Spleen (tissue), 11 donors: ENCODE measurements at regions not wholly inside any gene's neighbourhood (a gene's known extent, or its start where the extent isn't known, plus 50 kb on each side); places are given as distances from the start of the nearest gene placed in this dataset.

Experiments used
- DNase-seq: peaks from one replicate; pipeline ENCODE4 v3.0.0-alpha.2; 2020
- H3K27ac ChIP-seq, 8 donors: fragments of 200-600 bp; sonication (generic) in 7 of 8; 1 replicate in 4 of 8; 2 replicates in 4 of 8; pipeline versions ENCODE4 v1.5.0 to v1.8.0; 2016 to 2021; ENCODE audit warnings: inconsistent platforms in 4 of 8, mild to moderate bottlenecking in 4 of 8, moderate library complexity in 1 of 8
- H3K27me3 ChIP-seq, 7 donors: fragments of 200-600 bp; sonication (generic) in 6 of 7; replicated peaks in 1 of 7; 1 replicate in 4 of 7; 2 replicates in 3 of 7; pipeline versions ENCODE4 v1.5.0 to v1.8.0; 2016 to 2021; ENCODE audit warnings: inconsistent platforms in 3 of 7, mild to moderate bottlenecking in 1 of 7
- H3K36me3 ChIP-seq, 6 donors: fragments of 200-600 bp; sonication (generic) in 5 of 6; 1 replicate in 4 of 6; 2 replicates in 2 of 6; pipeline versions ENCODE4 v1.5.0 to v1.8.0; 2016 to 2021; ENCODE audit warnings: inconsistent platforms in 2 of 6
- H3K4me1 ChIP-seq, 6 donors: fragments of 200-600 bp; sonication (generic) in 5 of 6; 1 replicate in 3 of 6; 2 replicates in 3 of 6; pipeline versions ENCODE4 v1.5.0 to v1.8.0; 2016 to 2021; ENCODE audit warnings: inconsistent platforms in 3 of 6
- H3K4me3 ChIP-seq, 8 donors: fragments of 200-600 bp; sonication (generic) in 7 of 8; 1 replicate in 4 of 8; 2 replicates in 4 of 8; pipeline versions ENCODE4 v1.5.0 to v1.8.0; 2016 to 2021; ENCODE audit warnings: inconsistent platforms in 4 of 8, mild to moderate bottlenecking in 4 of 8, moderate library complexity in 2 of 8
- H3K9me3 ChIP-seq, 8 donors: fragments of 200-600 bp; sonication (generic) in 7 of 8; 1 replicate in 4 of 8; 2 replicates in 4 of 8; pipeline versions ENCODE4 v1.5.0 to v1.8.0; 2016 to 2021; ENCODE audit warnings: inconsistent platforms in 4 of 8
- CTCF ChIP-seq, 11 experiments: fragments of 200-600 bp in 7 of 11; fragments of 450-650 bp in 4 of 11; sonication (generic) in 4 of 11; IDR thresholded peaks in 8 of 11; conservative IDR thresholded peaks in 3 of 11; 1 replicate in 7 of 11; 2 replicates in 4 of 11; pipeline versions ENCODE4 v1.4.0 to v1.8.0; 2016 to 2021; ENCODE audit warnings: antibody characterized with exemption in 11 of 11, inconsistent platforms in 4 of 11, mild to moderate bottlenecking in 1 of 11
- POLR2A ChIP-seq, 3 donors: fragments of 450-650 bp; IDR thresholded peaks; one replicate each; pipeline ENCODE4 v1.5.1; 2017; ENCODE audit warnings: antibody characterized with exemption in 3 of 3, mild to moderate bottlenecking in 1 of 3
- POLR2AphosphoS5 ChIP-seq, 3 donors: sonication (generic); formaldehyde crosslinking; IDR thresholded peaks; one replicate each; pipeline ENCODE4 v1.5.1; 2017; ENCODE audit warnings: antibody characterized with exemption in 3 of 3
- WGBS, 5 donors: extraction: QIAGEN DNeasy Blood & Tissue Kit in 3 of 5; methylation state at CpG; one replicate each; pipeline versions ENCODE4 v1.1.5 to v1.1.7; 2013 to 2018; 5-methylcytosine and 5-hydroxymethylcytosine counted together
- intact Hi-C: fragments of 100-400 bp; cut with DNase I; formaldehyde crosslinking; loops from one replicate; pipeline ENCODE4 v1.15.0; 2023; ENCODE audit warnings: low total_unique reads
- donor health status: healthy with polysubstance abuse.
- donor health status: DM: no; HTN: no; CAD: no; lungs with moderate emphysema.
- donor health status: DM: no; HTN: no; CAD: no.
- donor health status: Bipolar disorder and iron deficiency.
- donor health status: healthy.
- donor health status: DM: no; HTN: no; CAD: no.
- donor health status: DM: yes; HTN: yes; CAD: no.

- H3K9me3 ChIP-seq: no peaks in the 10 kb centered on the region
- H3K4me3 ChIP-seq: no peak overlapping the region
- TF ChIP-seq POLR2A (IDR thresholded peaks at IDR 0.05) (no peak), CTCF (IDR thresholded peaks at IDR 0.05 in 8 of 11, conservative IDR thresholded peaks at IDR 0.05 in 3 of 11) (no peak), POLR2AphosphoS5 (IDR thresholded peaks at IDR 0.05) (no peak)
- WGBS, 5 donors: 49 to 63% (median 57%) methylated on average over 12 of the region's 12 CpGs
- intact Hi-C loops: no loop called here
- H3K27ac ChIP-seq: no peak overlapping the region
- H3K27me3 ChIP-seq: peaks cover 0 to 92% (median 8%) of the 10 kb centered on the region in 7 donors
- DNase-seq: no peak
- H3K36me3 ChIP-seq: no peaks in the 10 kb centered on the region
- H3K4me1 ChIP-seq: no peaks in the 10 kb centered on the region
Observed at GRCh38 chr11:116505298-116506262, 267.2 kb downstream of the BUD13 start.

- H3K27ac ChIP-seq: no peak overlapping the region
- H3K4me1 ChIP-seq: no peaks in the 10 kb centered on the region
- no peak overlapping the region for H3K4me3 ChIP-seq
- H3K36me3 ChIP-seq: no peaks in the 10 kb centered on the region
- 55 to 66% (median 59%) methylated on average over 15 of the region's 15 CpGs for WGBS, 5 donors
- TF ChIP-seq POLR2A (IDR thresholded peaks at IDR 0.05): no peak
- peaks cover 0 to 95% (median 15%) of the 10 kb centered on the region in 7 donors for H3K27me3 ChIP-seq
- H3K9me3 ChIP-seq: no peaks in the 10 kb centered on the region
- no peak for DNase-seq
- intact Hi-C loops: no loop called here
Observed at GRCh38 chr11:116504541-116505297, 268.1 kb downstream of the BUD13 start.

GRCh38 chr11:116503216-116504160 lies 269.3 kb downstream of the BUD13 start:
- intact Hi-C loops: no loop called here
- 84 to 92% (median 85%) methylated on average over 10 of the region's 10 CpGs for WGBS, 5 donors
- TF ChIP-seq POLR2AphosphoS5 (IDR thresholded peaks at IDR 0.05) (no peak), POLR2A (IDR thresholded peaks at IDR 0.05) (no peak), CTCF (IDR thresholded peaks at IDR 0.05 in 8 of 11, conservative IDR thresholded peaks at IDR 0.05 in 3 of 11) (no peak)

GRCh38 chr11:116502641-116503061 lies 270.1 kb downstream of the BUD13 start:
- no peak for TF ChIP-seq POLR2A (IDR thresholded peaks at IDR 0.05)
- Histone ChIP-seq H3K4me3 (no peak overlapping the region), H3K27me3 (peaks cover 0 to 100% (median 19%) of the 10 kb centered on the region in 7 donors), H3K4me1 (no peaks in the 10 kb centered on the region), H3K27ac (no peak overlapping the region), H3K9me3 (no peaks in the 10 kb centered on the region), H3K36me3 (no peaks in the 10 kb centered on the region)
- 77 to 92% (median 86%) methylated on average over 6 of the region's 6 CpGs for WGBS, 5 donors
- intact Hi-C loops: no loop called here
- DNase-seq: no peak

More at GRCh38 chr11:116503216-116504160, 269.3 kb downstream of the BUD13 start:
- H3K36me3 ChIP-seq: no peaks in the 10 kb centered on the region
- no peak for DNase-seq
- H3K4me3 ChIP-seq: no peak overlapping the region
- H3K4me1 ChIP-seq: no peaks in the 10 kb centered on the region
- peaks cover 0 to 99% (median 19%) of the 10 kb centered on the region in 7 donors for H3K27me3 ChIP-seq
- H3K27ac ChIP-seq: no peak overlapping the region
- no peaks in the 10 kb centered on the region for H3K9me3 ChIP-seq
